Activated B cell treated with CpG ODN at 0.5 μM for 24 hours (primary cell): ENCODE measurements at regions not wholly inside any gene's neighbourhood (a gene's known extent, or its start where the extent isn't known, plus 50 kb on each side); places are given as distances from the start of the nearest gene placed in this dataset.

Source experiments
- ATAC-seq: fragments of 200-7000 bp; cut with Tn5 transposase; one replicate; pipeline ENCODE4 v1.10.0; 2021; ENCODE audit warnings: low read depth, mild to moderate bottlenecking, moderate library complexity
- CTCF ChIA-PET: fragments of 350-600 bp; sonication (Branson Sonifier 250); formaldehyde crosslinking; loops from one replicate; lab custom pipeline; 2021; ENCODE audit warnings: antibody characterized with exemption; lab: Charles Lee
- POLR2A ChIA-PET: fragments of 350-600 bp; sonication (Branson Sonifier 250); formaldehyde crosslinking; loops from one replicate; lab custom pipeline; 2021; ENCODE audit warnings: antibody characterized with exemption; lab: Charles Lee
- DNase-seq: peaks from one replicate; pipeline ENCODE4 v3.0.0; 2022
- H3K27ac Mint-ChIP-seq: one replicate; pipeline ENCODE4 v1.8.0; 2020; ENCODE audit warnings: mixed read lengths
- H3K27me3 Mint-ChIP-seq: one replicate; pipeline ENCODE4 v1.8.0; 2021; ENCODE audit warnings: mixed read lengths
- H3K36me3 Mint-ChIP-seq: one replicate; pipeline ENCODE4 v1.8.0; 2021; ENCODE audit warnings: low read depth, mixed read lengths
- H3K4me1 Mint-ChIP-seq: one replicate; pipeline ENCODE4 v1.8.0; 2021; ENCODE audit warnings: mixed read lengths
- H3K4me3 Mint-ChIP-seq: one replicate; pipeline ENCODE4 v1.8.0; 2020; ENCODE audit warnings: mild to moderate bottlenecking, mixed read lengths
- H3K9me3 Mint-ChIP-seq: one replicate; pipeline ENCODE4 v1.8.0; 2020; ENCODE audit warnings: mixed read lengths
- intact Hi-C: fragments of 100-400 bp; cut with micrococcal nuclease; formaldehyde crosslinking; loops from one replicate; pipeline ENCODE4 v1.15.1; 2024
- TF ChIP-seq, protein P1 (sequence below): fragments of 200-600 bp; IDR thresholded peaks from one replicate; pipeline ENCODE4 v1.8.0; 2022; ENCODE audit warnings: antibody characterized with exemption, mild to moderate bottlenecking

DNA sequence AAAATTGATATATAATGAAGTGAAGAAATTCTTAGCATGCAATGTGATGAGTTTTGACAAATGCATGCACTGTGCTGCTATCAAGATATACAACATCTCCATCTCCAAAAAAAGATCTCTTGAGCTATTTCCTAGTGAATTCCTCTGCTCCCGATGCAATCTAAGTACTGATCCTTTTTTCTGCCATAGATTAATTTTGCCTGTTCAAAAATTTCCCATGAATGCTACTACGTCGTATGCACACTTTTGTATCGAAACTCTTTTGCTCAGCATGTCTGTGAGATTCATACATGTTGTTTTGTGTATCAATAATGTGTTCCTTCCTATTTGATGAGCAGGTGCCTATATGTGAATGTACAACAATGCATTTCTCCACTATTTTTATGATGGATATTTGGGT, 647.4 kb downstream of the MTRR start:
- no peaks in the 10 kb centered on the region for H3K4me1 Mint-ChIP-seq
- no peaks in the 10 kb centered on the region for H3K36me3 Mint-ChIP-seq
- no peak overlapping the region for H3K27ac Mint-ChIP-seq
- intact Hi-C loops: no loop called here
- H3K4me3 Mint-ChIP-seq: no peak overlapping the region
- H3K9me3 Mint-ChIP-seq: peaks cover 4% of the 10 kb centered on the region
- TF ChIP-seq, protein P1, sequence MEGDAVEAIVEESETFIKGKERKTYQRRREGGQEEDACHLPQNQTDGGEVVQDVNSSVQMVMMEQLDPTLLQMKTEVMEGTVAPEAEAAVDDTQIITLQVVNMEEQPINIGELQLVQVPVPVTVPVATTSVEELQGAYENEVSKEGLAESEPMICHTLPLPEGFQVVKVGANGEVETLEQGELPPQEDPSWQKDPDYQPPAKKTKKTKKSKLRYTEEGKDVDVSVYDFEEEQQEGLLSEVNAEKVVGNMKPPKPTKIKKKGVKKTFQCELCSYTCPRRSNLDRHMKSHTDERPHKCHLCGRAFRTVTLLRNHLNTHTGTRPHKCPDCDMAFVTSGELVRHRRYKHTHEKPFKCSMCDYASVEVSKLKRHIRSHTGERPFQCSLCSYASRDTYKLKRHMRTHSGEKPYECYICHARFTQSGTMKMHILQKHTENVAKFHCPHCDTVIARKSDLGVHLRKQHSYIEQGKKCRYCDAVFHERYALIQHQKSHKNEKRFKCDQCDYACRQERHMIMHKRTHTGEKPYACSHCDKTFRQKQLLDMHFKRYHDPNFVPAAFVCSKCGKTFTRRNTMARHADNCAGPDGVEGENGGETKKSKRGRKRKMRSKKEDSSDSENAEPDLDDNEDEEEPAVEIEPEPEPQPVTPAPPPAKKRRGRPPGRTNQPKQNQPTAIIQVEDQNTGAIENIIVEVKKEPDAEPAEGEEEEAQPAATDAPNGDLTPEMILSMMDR: no peak
- CTCF ChIA-PET: no interaction called here
- no peak for ATAC-seq
- H3K27me3 Mint-ChIP-seq: no peaks in the 10 kb centered on the region
- POLR2A ChIA-PET: no interaction called here
- DNase-seq: no peak

DNA sequence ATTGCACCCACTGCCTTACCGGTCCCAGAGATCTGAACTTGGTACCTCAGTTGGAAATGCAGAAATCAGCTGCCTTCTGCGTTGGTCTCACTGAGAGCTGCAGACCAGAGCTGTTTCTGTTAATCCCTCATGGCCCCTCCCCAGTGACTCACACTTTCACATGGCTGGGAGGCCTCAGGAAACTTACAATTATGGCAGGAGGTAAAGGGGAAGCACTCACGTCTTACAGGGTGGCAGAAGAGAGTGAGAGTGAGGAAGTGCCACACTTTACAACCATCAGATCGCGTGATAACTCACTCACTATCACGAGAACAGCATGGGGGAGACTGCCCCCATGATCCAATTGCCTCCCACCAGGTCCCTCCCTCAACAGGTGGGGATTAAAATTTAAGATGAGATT, 648.5 kb downstream of the MTRR start:
- no peaks in the 10 kb centered on the region for H3K9me3 Mint-ChIP-seq
- no peaks in the 10 kb centered on the region for H3K36me3 Mint-ChIP-seq
- DNase-seq: no peak
- H3K27me3 Mint-ChIP-seq: no peaks in the 10 kb centered on the region
- no peaks in the 10 kb centered on the region for H3K4me1 Mint-ChIP-seq
- no peak overlapping the region for H3K4me3 Mint-ChIP-seq
- CTCF ChIA-PET: no interaction called here
- POLR2A ChIA-PET: no interaction called here
- ATAC-seq: no peak
- no peak overlapping the region for H3K27ac Mint-ChIP-seq
- TF ChIP-seq, protein P1: no peak
- intact Hi-C loops: no loop called here

DNA sequence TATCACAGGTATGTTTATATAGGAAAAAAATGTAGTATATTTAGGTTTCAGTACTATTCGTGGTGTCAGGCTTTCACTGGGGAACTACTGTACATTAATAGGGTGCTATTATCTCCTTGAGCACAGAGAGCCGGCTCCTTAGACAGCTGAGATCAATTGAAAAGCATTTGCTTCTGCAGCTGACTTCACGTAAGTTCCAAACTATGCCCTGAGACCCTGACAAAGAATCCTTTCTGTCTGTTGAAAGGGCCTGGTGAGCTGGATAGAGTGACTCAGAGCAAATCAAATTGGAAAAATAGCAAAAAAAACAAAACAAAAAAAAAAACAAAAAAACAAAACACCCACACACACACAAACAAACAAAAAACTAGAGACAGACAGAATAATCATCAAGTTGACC, 652.0 kb downstream of the MTRR start:
- no peak for DNase-seq
- Mint-ChIP-seq H3K36me3 (no peaks in the 10 kb centered on the region), H3K27me3 (no peaks in the 10 kb centered on the region), H3K4me1 (no peaks in the 10 kb centered on the region), H3K9me3 (no peaks in the 10 kb centered on the region), H3K4me3 (no peak overlapping the region), H3K27ac (no peak overlapping the region)
- ChIA-PET POLR2A (no interaction called here), CTCF (no interaction called here)
- intact Hi-C loops: no loop called here
- no peak for ATAC-seq
- TF ChIP-seq, protein P1: no peak

DNA sequence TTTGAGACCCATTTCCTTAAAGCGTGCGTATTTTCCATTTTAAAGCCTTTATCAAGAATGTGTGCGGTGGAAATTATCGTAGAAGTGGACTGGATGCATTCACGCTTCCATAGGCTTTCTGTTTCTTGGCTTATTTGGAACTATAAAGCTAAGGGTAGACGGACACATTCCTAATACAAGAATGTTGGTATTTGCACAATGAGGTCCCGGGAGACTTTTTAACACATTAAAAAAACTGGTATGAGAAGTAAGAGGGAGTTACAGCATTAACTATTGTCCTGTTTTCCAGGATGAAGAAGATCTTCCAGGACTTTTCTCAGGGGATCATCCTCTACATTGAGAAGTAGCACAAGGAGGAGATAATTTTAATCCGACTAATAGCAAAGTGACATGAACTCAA, 653.0 kb downstream of the MTRR start:
- Mint-ChIP-seq H3K27ac (no peak overlapping the region), H3K27me3 (no peaks in the 10 kb centered on the region), H3K4me3 (no peak overlapping the region), H3K36me3 (no peaks in the 10 kb centered on the region), H3K4me1 (no peaks in the 10 kb centered on the region), H3K9me3 (no peaks in the 10 kb centered on the region)
- ATAC-seq (no peak), DNase-seq (no peak)
- ChIA-PET CTCF (no interaction called here), POLR2A (no interaction called here)
- TF ChIP-seq, protein P1: no peak
- intact Hi-C loops: no loop called here

DNA sequence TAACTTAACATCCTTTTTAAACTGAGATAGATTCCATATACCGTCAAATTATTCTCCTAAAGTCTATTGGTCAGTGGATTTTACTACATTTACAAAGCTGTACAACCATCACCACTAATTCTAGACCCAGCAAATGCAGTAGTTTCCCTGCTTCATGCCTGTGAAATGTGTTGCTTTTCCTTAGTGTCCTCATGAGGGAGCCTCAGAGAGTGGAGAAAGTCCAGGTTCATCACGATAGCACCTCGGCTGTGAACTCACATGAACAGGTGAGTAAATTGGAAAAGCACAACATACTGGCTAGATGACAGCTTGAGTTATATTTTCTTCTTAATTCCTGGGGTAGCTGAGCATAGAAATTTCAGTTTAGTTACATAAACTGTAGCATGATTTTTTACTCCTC, 653.7 kb downstream of the MTRR start:
- DNase-seq: no peak
- CTCF ChIA-PET: no interaction called here
- no peaks in the 10 kb centered on the region for H3K9me3 Mint-ChIP-seq
- H3K36me3 Mint-ChIP-seq: no peaks in the 10 kb centered on the region
- intact Hi-C loops: no loop called here
- no peaks in the 10 kb centered on the region for H3K4me1 Mint-ChIP-seq
- TF ChIP-seq, protein P1: no peak
- H3K27ac Mint-ChIP-seq: no peak overlapping the region
- H3K27me3 Mint-ChIP-seq: no peaks in the 10 kb centered on the region
- ATAC-seq: no peak
- H3K4me3 Mint-ChIP-seq: no peak overlapping the region
- POLR2A ChIA-PET: no interaction called here
